ENCODE measurements at regions not wholly inside any gene's neighbourhood (a gene's known extent, or its start where the extent isn't known, plus 50 kb on each side); places are given as distances from the start of the nearest gene placed in this dataset.
A peak's percentile ranks its signal among the peaks of the same experiment; 100 is the strongest.

- no peaks in the 10 kb centered on the region for H3F3A ChIP-seq (ENCODE audit: low read length, unreplicated experiment)
- no peak overlapping the region for H2AFZ ChIP-seq (ENCODE audit: low read length)
- no peaks in the 10 kb centered on the region for H3K9me2 ChIP-seq (replicated peaks; ENCODE audit: low read length)
- H3K9me3 ChIP-seq (ENCODE audit: low read length) = no peaks in the 10 kb centered on the region
- peaks cover 32% of the 10 kb centered on the region for H3K27me3 ChIP-seq (ENCODE audit: low read length)
- H3K79me2 ChIP-seq (ENCODE audit: low read length) = no peaks in the 10 kb centered on the region
- ChIA-PET CTCF (no interaction called here), POLR2A (ENCODE audit: unreplicated experiment) (no interaction called here)
- H4K20me1 ChIP-seq (ENCODE audit: low read length) = no peaks in the 10 kb centered on the region
- H3K4me1 ChIP-seq (ENCODE audit: insufficient read depth, low read length) = no peaks in the 10 kb centered on the region
- DNase-seq (no peak), ATAC-seq (no peak)
- intact Hi-C loops (cut with micrococcal nuclease) = no loop called here
- H3K36me3 ChIP-seq (ENCODE audit: low read depth, low read length) = no peaks in the 10 kb centered on the region
- H3K9ac ChIP-seq (ENCODE audit: low read length) = no peak overlapping the region
- H3K4me3 ChIP-seq (ENCODE audit: low read length) = no peak overlapping the region
- H3K4me2 ChIP-seq (ENCODE audit: low read length) = no peak overlapping the region
- BruUV-seq (replicated peaks) = no TSS peak
- TF ChIP-seq CTCF (conservative IDR thresholded peaks at IDR 0.05; ENCODE audit: low read depth, low read length) = no peak
- no peak overlapping the region for H3K27ac ChIP-seq (ENCODE audit: low read length)
Observed at GRCh38 chr2:114185501-114185900, 256.9 kb upstream of the DPP10 start.

- Histone ChIP-seq H3K4me3 (ENCODE audit: low read length) (no peak overlapping the region), H3K36me3 (ENCODE audit: low read depth, low read length) (no peaks in the 10 kb centered on the region), H3K4me2 (ENCODE audit: low read length) (no peak overlapping the region), H3K9ac (ENCODE audit: low read length) (no peak overlapping the region), H2AFZ (ENCODE audit: low read length) (no peak overlapping the region), H3K79me2 (ENCODE audit: low read length) (no peaks in the 10 kb centered on the region), H3K4me1 (ENCODE audit: insufficient read depth, low read length) (no peaks in the 10 kb centered on the region), H3K9me3 (ENCODE audit: low read length) (no peaks in the 10 kb centered on the region), H3K27me3 (ENCODE audit: low read length) (peaks cover 53% of the 10 kb centered on the region), H3F3A (ENCODE audit: low read length, unreplicated experiment) (no peaks in the 10 kb centered on the region), H3K9me2 (replicated peaks; ENCODE audit: low read length) (no peaks in the 10 kb centered on the region), H4K20me1 (ENCODE audit: low read length) (no peaks in the 10 kb centered on the region), H3K27ac (ENCODE audit: low read length) (no peak overlapping the region)
- POLR2A ChIA-PET (ENCODE audit: unreplicated experiment) = no interaction called here
- ATAC-seq (no peak), DNase-seq (peak; percentile 45)
- intact Hi-C loops (cut with micrococcal nuclease) = no loop called here
- CTCF ChIA-PET = no interaction called here
- BruUV-seq (replicated peaks) = no TSS peak
- TF ChIP-seq EZH2 (IDR thresholded peaks at IDR 0.05; ENCODE audit: low read length, unreplicated experiment) (no peak), CTCF (conservative IDR thresholded peaks at IDR 0.05; ENCODE audit: low read depth, low read length) (no peak), EZH2phosphoT487 (IDR thresholded peaks at IDR 0.05; ENCODE audit: borderline replicate concordance, low read length) (no peak)
Observed at GRCh38 chr2:114192362-114192761, 250.1 kb upstream of the DPP10 start.

- H3K4me3 ChIP-seq (ENCODE audit: low read length) = no peak overlapping the region
- H3K36me3 ChIP-seq (ENCODE audit: low read depth, low read length) = no peaks in the 10 kb centered on the region
- intact Hi-C loops (cut with micrococcal nuclease) = no loop called here
- no peak overlapping the region for H3K4me2 ChIP-seq (ENCODE audit: low read length)
- H3K27me3 ChIP-seq (ENCODE audit: low read length) = peaks cover 10% of the 10 kb centered on the region; the same call in 1 of the 2 replicates
- H3K79me2 ChIP-seq (ENCODE audit: low read length) = no peaks in the 10 kb centered on the region
- H3K9ac ChIP-seq (ENCODE audit: low read length) = no peak overlapping the region
- H3K9me3 ChIP-seq (ENCODE audit: low read length) = no peaks in the 10 kb centered on the region
- H2AFZ ChIP-seq (ENCODE audit: low read length) = no peak overlapping the region
- TF ChIP-seq EZH2phosphoT487 (IDR thresholded peaks at IDR 0.05; ENCODE audit: borderline replicate concordance, low read length) (no peak), CTCF (conservative IDR thresholded peaks at IDR 0.05; ENCODE audit: low read depth, low read length) (peak; percentile 45)
- no peaks in the 10 kb centered on the region for H3K4me1 ChIP-seq (ENCODE audit: insufficient read depth, low read length)
- H3K27ac ChIP-seq (ENCODE audit: low read length) = no peak overlapping the region
- ATAC-seq (peak; percentile 42), DNase-seq (peak; percentile 18)
- no peaks in the 10 kb centered on the region for H3K9me2 ChIP-seq (replicated peaks; ENCODE audit: low read length)
- H3F3A ChIP-seq (ENCODE audit: low read length, unreplicated experiment) = no peaks in the 10 kb centered on the region
- ChIA-PET POLR2A (ENCODE audit: unreplicated experiment) (no interaction called here), CTCF (no interaction called here)
- no peaks in the 10 kb centered on the region for H4K20me1 ChIP-seq (ENCODE audit: low read length)
- BruUV-seq (replicated peaks) = no TSS peak
Observed at GRCh38 chr2:114201781-114202180, 240.7 kb upstream of the DPP10 start.

All from PC-3 (cell line).